ENCODE measurements at regions not wholly inside any gene's neighbourhood (a gene's known extent, or its start where the extent isn't known, plus 50 kb on each side); places are given as distances from the start of the nearest gene placed in this dataset.
"Not testable (repeated sequence)": the region's sequence is repeated elsewhere in the genome, so short reads cannot be mapped to it uniquely, and the experiment has no call there.

- H3K36me3 ChIP-seq = no peaks in the 10 kb centered on the region
- H3K27me3 ChIP-seq = no peaks in the 10 kb centered on the region
- peaks cover 0 to 5% (median 0%) of the 10 kb centered on the region in 4 donors for H3K9me3 ChIP-seq
- 87% methylated on average over 6 of the region's 6 CpGs for WGBS
- TF ChIP-seq, protein P1, sequence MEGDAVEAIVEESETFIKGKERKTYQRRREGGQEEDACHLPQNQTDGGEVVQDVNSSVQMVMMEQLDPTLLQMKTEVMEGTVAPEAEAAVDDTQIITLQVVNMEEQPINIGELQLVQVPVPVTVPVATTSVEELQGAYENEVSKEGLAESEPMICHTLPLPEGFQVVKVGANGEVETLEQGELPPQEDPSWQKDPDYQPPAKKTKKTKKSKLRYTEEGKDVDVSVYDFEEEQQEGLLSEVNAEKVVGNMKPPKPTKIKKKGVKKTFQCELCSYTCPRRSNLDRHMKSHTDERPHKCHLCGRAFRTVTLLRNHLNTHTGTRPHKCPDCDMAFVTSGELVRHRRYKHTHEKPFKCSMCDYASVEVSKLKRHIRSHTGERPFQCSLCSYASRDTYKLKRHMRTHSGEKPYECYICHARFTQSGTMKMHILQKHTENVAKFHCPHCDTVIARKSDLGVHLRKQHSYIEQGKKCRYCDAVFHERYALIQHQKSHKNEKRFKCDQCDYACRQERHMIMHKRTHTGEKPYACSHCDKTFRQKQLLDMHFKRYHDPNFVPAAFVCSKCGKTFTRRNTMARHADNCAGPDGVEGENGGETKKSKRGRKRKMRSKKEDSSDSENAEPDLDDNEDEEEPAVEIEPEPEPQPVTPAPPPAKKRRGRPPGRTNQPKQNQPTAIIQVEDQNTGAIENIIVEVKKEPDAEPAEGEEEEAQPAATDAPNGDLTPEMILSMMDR (IDR thresholded peaks at IDR 0.05) = no peak
- TF ChIP-seq POLR2A (IDR thresholded peaks at IDR 0.05; ENCODE audit: low read depth) (no peak), EP300 (IDR thresholded peaks at IDR 0.05) (no peak), POLR2AphosphoS5 (IDR thresholded peaks at IDR 0.05) (no peak)
- H3K27ac ChIP-seq (replicated peaks in 1 of 4) = no peak overlapping the region
- intact Hi-C loops (cut with DNase I) = no loop called here
- no peak for DNase-seq (ENCODE audit: extremely low spot score)
- no peaks in the 10 kb centered on the region for H3K4me1 ChIP-seq
- H3K4me3 ChIP-seq = no peak overlapping the region
Observed at GRCh38 chr18:4544142-4544541, 89.0 kb upstream of the DLGAP1 start.

GRCh38 chr18:4543711-4544110 is 88.6 kb upstream of the DLGAP1 start:
- Histone ChIP-seq H3K27ac (replicated peaks in 1 of 4) (no peak overlapping the region), H3K4me1 (no peaks in the 10 kb centered on the region), H3K36me3 (no peaks in the 10 kb centered on the region), H3K9me3 (peaks cover 0 to 9% (median under 1%) of the 10 kb centered on the region in 4 donors), H3K4me3 (no peak overlapping the region), H3K27me3 (no peaks in the 10 kb centered on the region)
- no peak for TF ChIP-seq POLR2A (IDR thresholded peaks at IDR 0.05; ENCODE audit: low read depth)
- TF ChIP-seq, protein P1 (IDR thresholded peaks at IDR 0.05) = no peak
- TF ChIP-seq POLR2AphosphoS5 (IDR thresholded peaks at IDR 0.05) = no peak
- TF ChIP-seq EP300 (IDR thresholded peaks at IDR 0.05) = no peak
- no peak for DNase-seq (ENCODE audit: extremely low spot score)
- intact Hi-C loops (cut with DNase I) = no loop called here

DNA sequence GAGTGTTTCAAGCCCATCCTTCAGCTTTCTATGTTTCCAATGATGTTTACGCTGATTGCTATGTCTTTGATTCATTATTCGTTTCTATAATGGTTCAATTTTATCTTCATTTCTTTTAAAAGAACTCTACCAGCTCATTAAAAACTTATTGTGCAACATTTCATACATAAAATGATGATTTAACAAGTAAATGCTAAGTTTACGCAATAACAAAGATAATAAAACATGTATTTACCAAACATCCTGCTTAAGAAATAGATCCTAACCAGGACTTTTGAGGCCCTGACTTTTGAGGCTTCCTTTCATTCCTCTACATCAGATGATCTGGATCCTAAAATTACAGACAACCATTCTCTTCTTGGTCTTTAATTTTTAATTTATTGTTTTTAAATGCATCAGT is 86.5 kb upstream of the DLGAP1 start:
- H3K4me1 ChIP-seq = no peaks in the 10 kb centered on the region
- intact Hi-C loops (cut with DNase I) = no loop called here
- no peak for DNase-seq (ENCODE audit: extremely low spot score)
- no peak overlapping the region for H3K4me3 ChIP-seq
- peaks cover 0 to 22% (median 3%) of the 10 kb centered on the region in 4 donors for H3K9me3 ChIP-seq
- 84% methylated on average over 3 of the region's 3 CpGs for WGBS
- no peak overlapping the region for H3K27ac ChIP-seq (replicated peaks in 1 of 4)
- H3K27me3 ChIP-seq = no peaks in the 10 kb centered on the region
- no peaks in the 10 kb centered on the region for H3K36me3 ChIP-seq
- TF ChIP-seq POLR2AphosphoS5 (IDR thresholded peaks at IDR 0.05) = no peak
- no peak for TF ChIP-seq EP300 (IDR thresholded peaks at IDR 0.05)
- TF ChIP-seq POLR2A (IDR thresholded peaks at IDR 0.05; ENCODE audit: low read depth) = no peak
- TF ChIP-seq, protein P1 (IDR thresholded peaks at IDR 0.05) = no peak

GRCh38 chr18:4536447-4536846 is 81.3 kb upstream of the DLGAP1 start:
- Histone ChIP-seq H3K27me3 (no peaks in the 10 kb centered on the region), H3K4me3 (no peak overlapping the region), H3K4me1 (no peaks in the 10 kb centered on the region), H3K27ac (replicated peaks in 1 of 4) (no peak overlapping the region), H3K9me3 (peaks cover 0 to 34% (median 7%) of the 10 kb centered on the region in 4 donors), H3K36me3 (no peaks in the 10 kb centered on the region)
- intact Hi-C loops (cut with DNase I) = no loop called here
- DNase-seq (ENCODE audit: extremely low spot score) = no peak
- TF ChIP-seq POLR2A (IDR thresholded peaks at IDR 0.05; ENCODE audit: low read depth) (no peak), POLR2AphosphoS5 (IDR thresholded peaks at IDR 0.05) (no peak), EP300 (IDR thresholded peaks at IDR 0.05) (no peak)
- TF ChIP-seq, protein P1 (IDR thresholded peaks at IDR 0.05) = no peak

GRCh38 chr18:4528405-4528804 is 73.3 kb upstream of the DLGAP1 start:
- no peaks in the 10 kb centered on the region for H3K27me3 ChIP-seq
- H3K9me3 ChIP-seq = peaks cover 0 to 12% (median 7%) of the 10 kb centered on the region in 4 donors
- DNase-seq (ENCODE audit: extremely low spot score) = no peak
- H3K4me1 ChIP-seq = no peaks in the 10 kb centered on the region
- no peaks in the 10 kb centered on the region for H3K36me3 ChIP-seq
- TF ChIP-seq POLR2AphosphoS5 (IDR thresholded peaks at IDR 0.05) (no peak), EP300 (IDR thresholded peaks at IDR 0.05) (no peak), POLR2A (IDR thresholded peaks at IDR 0.05; ENCODE audit: low read depth) (no peak)
- TF ChIP-seq, protein P1 (IDR thresholded peaks at IDR 0.05) = no peak
- H3K27ac ChIP-seq (replicated peaks in 1 of 4) = no peak overlapping the region
- intact Hi-C loops (cut with DNase I) = no loop called here
- no peak overlapping the region for H3K4me3 ChIP-seq

DNA sequence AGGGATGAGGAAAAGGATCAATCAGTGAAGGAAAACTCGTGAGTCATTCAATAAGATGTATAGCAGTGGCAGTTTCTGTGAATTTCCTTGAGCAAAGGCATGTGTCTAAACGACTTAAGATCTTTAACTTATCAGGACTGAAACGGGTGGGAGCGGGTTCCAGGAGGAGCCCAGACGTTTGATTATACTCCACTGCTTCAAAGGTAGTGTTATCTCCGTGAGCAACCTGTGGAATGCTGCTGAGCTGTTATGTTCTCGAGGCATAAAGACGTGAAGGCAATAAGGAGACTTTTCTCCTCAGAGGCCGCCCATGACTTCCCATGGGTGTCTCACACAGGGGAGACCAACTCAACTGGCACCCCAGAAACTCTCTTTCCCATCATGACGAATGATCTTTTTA is 72.7 kb upstream of the DLGAP1 start:
- H3K4me3 ChIP-seq; DNase-seq (ENCODE audit: extremely low spot score); H3K36me3 ChIP-seq; H3K9me3 ChIP-seq; intact Hi-C loops (cut with DNase I); H3K27ac ChIP-seq (replicated peaks in 1 of 4); H3K27me3 ChIP-seq; H3K4me1 ChIP-seq: not testable (repeated sequence)
- 51% methylated on average over 10 of the region's 10 CpGs for WGBS
